Right lobe of liver (tissue), 4 donors: ENCODE measurements at regions not wholly inside any gene's neighbourhood (a gene's known extent, or its start where the extent isn't known, plus 50 kb on each side); places are given as distances from the start of the nearest gene placed in this dataset.

Experiments
- CTCF ChIP-seq, 4 donors: fragments of 200-600 bp in 3 of 4; fragments of 450-650 bp in 1 of 4; IDR thresholded peaks; one replicate each; pipeline versions ENCODE4 v1.5.1 to v1.8.0; 2016 to 2022; ENCODE audit warnings: antibody characterized with exemption in 4 of 4, mild to moderate bottlenecking in 2 of 4
- POLR2A ChIP-seq: fragments of 450-650 bp; IDR thresholded peaks from one replicate; pipeline ENCODE4 v1.6.1; 2017; ENCODE audit warnings: antibody characterized with exemption, mild to moderate bottlenecking
- donor health status: DM: no; HTN: no; CAD: no.
- donor health status: DM: no; HTN: no; CAD: no.
- donor health status: DM: no; HTN: yes; CAD: no.

- TF ChIP-seq CTCF (IDR thresholded peaks at IDR 0.05) (no peak), POLR2A (no peak)
These were observed 661.7 kb downstream of the MCTP2 start for GRCh38 chr15:94893091-94893490.
